ENCODE measurements at regions not wholly inside any gene's neighbourhood (a gene's known extent, or its start where the extent isn't known, plus 50 kb on each side); places are given as distances from the start of the nearest gene placed in this dataset.

- no peaks in the 10 kb centered on the region for H3K27me3 ChIP-seq
- no peak for TF ChIP-seq EP300 (IDR thresholded peaks at IDR 0.05)
- no peak for TF ChIP-seq POLR2A (IDR thresholded peaks at IDR 0.05)
- TF ChIP-seq, protein P1, sequence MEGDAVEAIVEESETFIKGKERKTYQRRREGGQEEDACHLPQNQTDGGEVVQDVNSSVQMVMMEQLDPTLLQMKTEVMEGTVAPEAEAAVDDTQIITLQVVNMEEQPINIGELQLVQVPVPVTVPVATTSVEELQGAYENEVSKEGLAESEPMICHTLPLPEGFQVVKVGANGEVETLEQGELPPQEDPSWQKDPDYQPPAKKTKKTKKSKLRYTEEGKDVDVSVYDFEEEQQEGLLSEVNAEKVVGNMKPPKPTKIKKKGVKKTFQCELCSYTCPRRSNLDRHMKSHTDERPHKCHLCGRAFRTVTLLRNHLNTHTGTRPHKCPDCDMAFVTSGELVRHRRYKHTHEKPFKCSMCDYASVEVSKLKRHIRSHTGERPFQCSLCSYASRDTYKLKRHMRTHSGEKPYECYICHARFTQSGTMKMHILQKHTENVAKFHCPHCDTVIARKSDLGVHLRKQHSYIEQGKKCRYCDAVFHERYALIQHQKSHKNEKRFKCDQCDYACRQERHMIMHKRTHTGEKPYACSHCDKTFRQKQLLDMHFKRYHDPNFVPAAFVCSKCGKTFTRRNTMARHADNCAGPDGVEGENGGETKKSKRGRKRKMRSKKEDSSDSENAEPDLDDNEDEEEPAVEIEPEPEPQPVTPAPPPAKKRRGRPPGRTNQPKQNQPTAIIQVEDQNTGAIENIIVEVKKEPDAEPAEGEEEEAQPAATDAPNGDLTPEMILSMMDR (IDR thresholded peaks at IDR 0.05), result no peak
- no peak for TF ChIP-seq POLR2AphosphoS5 (IDR thresholded peaks at IDR 0.05)
- H3K27ac ChIP-seq, result no peak overlapping the region
- intact Hi-C loops (cut with DNase I; ENCODE audit: low total_unique reads), result no loop called here
- H3K36me3 ChIP-seq, result no peaks in the 10 kb centered on the region
- H3K9me3 ChIP-seq, result peaks cover 0 to 4% (median 0%) of the 10 kb centered on the region in 4 donors
- WGBS, 5 donors, result 84 to 98% (median 92%) methylated on average over 4 of the region's 4 CpGs
- no peaks in the 10 kb centered on the region for H3K4me1 ChIP-seq
- no peak for DNase-seq
- H3K4me3 ChIP-seq, result no peak overlapping the region
These were observed 316.6 kb upstream of the BMP2 start for GRCh38 chr20:6450841-6451240.

GRCh38 chr20:6440443-6440799, 317.6 kb upstream of the FERMT1 start:
- no peaks in the 10 kb centered on the region for H3K9me3 ChIP-seq
- DNase-seq, result no peak
- no peaks in the 10 kb centered on the region for H3K27me3 ChIP-seq
- intact Hi-C loops (cut with DNase I; ENCODE audit: low total_unique reads), result no loop called here
- no peak for TF ChIP-seq POLR2A (IDR thresholded peaks at IDR 0.05)
- no peak for TF ChIP-seq EP300 (IDR thresholded peaks at IDR 0.05)
- TF ChIP-seq, protein P1 (IDR thresholded peaks at IDR 0.05), result no peak
- no peak for TF ChIP-seq POLR2AphosphoS5 (IDR thresholded peaks at IDR 0.05)
- no peaks in the 10 kb centered on the region for H3K4me1 ChIP-seq
- no peak overlapping the region for H3K4me3 ChIP-seq
- H3K27ac ChIP-seq, result no peak overlapping the region
- WGBS, 5 donors, result 74 to 92% (median 78%) methylated on average over 5 of the region's 5 CpGs
- no peaks in the 10 kb centered on the region for H3K36me3 ChIP-seq

DNA sequence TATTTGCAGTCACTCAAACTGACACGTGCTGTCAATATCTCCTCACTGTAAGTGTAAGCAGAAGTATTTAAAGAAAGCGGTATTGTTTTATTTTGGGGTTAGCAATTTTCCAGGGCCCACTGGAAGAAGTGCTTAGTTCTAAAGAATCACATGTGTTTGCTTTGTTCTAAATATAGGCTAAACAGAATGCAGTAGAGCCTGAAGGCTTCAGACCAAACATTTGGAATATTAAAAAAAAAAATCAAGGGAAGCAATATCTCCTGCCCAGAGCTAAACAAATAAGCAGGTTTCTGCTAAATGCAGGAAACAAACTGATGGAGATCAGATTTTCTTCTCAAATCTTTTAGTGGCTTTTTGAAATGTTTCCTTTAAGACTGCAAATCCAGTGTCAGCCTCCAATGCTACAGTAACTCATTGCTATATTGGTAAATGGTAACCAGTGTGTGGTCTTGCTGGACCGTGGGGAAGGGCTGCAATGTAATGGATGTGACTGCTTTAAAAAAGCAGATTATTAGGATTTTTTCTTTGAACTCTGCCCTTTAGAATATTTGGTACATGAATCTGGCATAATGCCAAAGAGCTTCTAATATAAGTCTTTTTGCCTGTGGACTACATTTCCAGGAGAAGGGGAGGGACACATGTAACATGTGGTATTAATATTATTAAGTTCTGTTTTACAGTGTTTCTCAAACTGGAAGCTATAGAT, 317.1 kb upstream of the FERMT1 start:
- peak in 1 of 2 donors; percentile 2 for DNase-seq
- Histone ChIP-seq H3K36me3 (no peaks in the 10 kb centered on the region), H3K4me1 (no peaks in the 10 kb centered on the region), H3K27me3 (no peaks in the 10 kb centered on the region), H3K4me3 (no peak overlapping the region), H3K9me3 (no peaks in the 10 kb centered on the region), H3K27ac (no peak overlapping the region)
- TF ChIP-seq POLR2AphosphoS5 (IDR thresholded peaks at IDR 0.05) (no peak), EP300 (IDR thresholded peaks at IDR 0.05) (no peak), POLR2A (IDR thresholded peaks at IDR 0.05) (no peak)
- TF ChIP-seq, protein P1 (IDR thresholded peaks at IDR 0.05), result no peak
- intact Hi-C loops (cut with DNase I; ENCODE audit: low total_unique reads), result no loop called here
- WGBS, 5 donors, result 53 to 77% (median 66%) methylated on average over 3 of the region's 3 CpGs

- H3K27me3 ChIP-seq, result no peaks in the 10 kb centered on the region
- no peaks in the 10 kb centered on the region for H3K36me3 ChIP-seq
- intact Hi-C loops (cut with DNase I; ENCODE audit: low total_unique reads), result no loop called here
- H3K9me3 ChIP-seq, result no peaks in the 10 kb centered on the region
- DNase-seq, result no peak
- H3K27ac ChIP-seq, result no peak overlapping the region
- H3K4me3 ChIP-seq, result no peak overlapping the region
- WGBS, 5 donors, result 68 to 97% (median 78%) methylated on average over 2 of the region's 2 CpGs
- H3K4me1 ChIP-seq, result no peaks in the 10 kb centered on the region
- TF ChIP-seq, protein P1 (IDR thresholded peaks at IDR 0.05), result no peak
- TF ChIP-seq EP300 (IDR thresholded peaks at IDR 0.05), result no peak
- no peak for TF ChIP-seq POLR2AphosphoS5 (IDR thresholded peaks at IDR 0.05)
- no peak for TF ChIP-seq POLR2A (IDR thresholded peaks at IDR 0.05)
These were observed 311.3 kb upstream of the FERMT1 start for GRCh38 chr20:6434131-6434530.
